Activated T-helper 17 cell treated with anti-CD3 and anti-CD28 coated beads, Interleukin-2, amount 50 U/mL, for 72 hours (primary cell): ENCODE measurements at regions not wholly inside any gene's neighbourhood (a gene's known extent, or its start where the extent isn't known, plus 50 kb on each side); places are given as distances from the start of the nearest gene placed in this dataset.

ENCODE experiments used
- ATAC-seq: fragments of 150-1000 bp; cut with Tn5 transposase; replicated peaks from 2 replicates; pipeline ENCODE4 v1.10.0; 2021; ENCODE audit warnings: mild to moderate bottlenecking, moderate library complexity
- H3K27ac Mint-ChIP-seq: one replicate; pipeline ENCODE4 v1.8.0; 2022; ENCODE audit warnings: mixed read lengths
- H3K27me3 Mint-ChIP-seq: one replicate; pipeline ENCODE4 v1.8.0; 2022; ENCODE audit warnings: mixed read lengths
- H3K36me3 Mint-ChIP-seq: one replicate; pipeline ENCODE4 v1.8.0; 2022; ENCODE audit warnings: low read depth, mild to moderate bottlenecking, mixed read lengths
- H3K4me1 Mint-ChIP-seq: one replicate; pipeline ENCODE4 v1.8.0; 2022; ENCODE audit warnings: mixed read lengths
- H3K4me3 Mint-ChIP-seq: one replicate; pipeline ENCODE4 v1.8.0; 2022; ENCODE audit warnings: mild to moderate bottlenecking, mixed read lengths
- H3K9me3 Mint-ChIP-seq: one replicate; pipeline ENCODE4 v1.8.0; 2022; ENCODE audit warnings: mixed read lengths

DNA sequence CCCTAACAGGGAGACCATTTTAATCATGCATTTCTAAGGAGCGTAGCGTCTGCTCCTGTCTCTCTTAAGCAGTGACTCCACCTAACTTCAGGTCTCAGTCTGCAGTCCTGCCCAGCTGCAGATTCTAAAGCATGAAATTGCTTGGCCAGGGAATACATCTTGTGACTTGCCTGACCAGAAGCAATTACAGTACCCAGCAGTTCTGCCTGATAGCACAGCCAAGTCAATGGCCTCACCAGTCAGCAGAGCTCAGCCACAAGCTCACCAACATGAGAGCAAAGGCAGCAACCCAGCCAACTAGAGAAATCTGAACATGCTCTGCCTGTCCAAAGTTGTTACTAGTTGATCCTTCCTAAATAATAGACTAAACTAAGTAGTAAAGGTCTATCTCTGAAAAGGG lies 2011.9 kb upstream of the PCDH10 start:
- no peaks in the 10 kb centered on the region for H3K36me3 Mint-ChIP-seq
- no peaks in the 10 kb centered on the region for H3K27me3 Mint-ChIP-seq
- no peak overlapping the region for H3K4me3 Mint-ChIP-seq
- H3K9me3 Mint-ChIP-seq: peaks cover 11% of the 10 kb centered on the region
- no peak for ATAC-seq
- no peaks in the 10 kb centered on the region for H3K4me1 Mint-ChIP-seq
- H3K27ac Mint-ChIP-seq: no peak overlapping the region

- Mint-ChIP-seq H3K27ac (no peak overlapping the region), H3K9me3 (no peaks in the 10 kb centered on the region), H3K36me3 (no peaks in the 10 kb centered on the region), H3K27me3 (no peaks in the 10 kb centered on the region), H3K4me1 (no peaks in the 10 kb centered on the region), H3K4me3 (no peak overlapping the region)
- ATAC-seq: no peak
Observed at GRCh38 chr4:131159261-131159660, 1989.8 kb upstream of the PCDH10 start.

DNA sequence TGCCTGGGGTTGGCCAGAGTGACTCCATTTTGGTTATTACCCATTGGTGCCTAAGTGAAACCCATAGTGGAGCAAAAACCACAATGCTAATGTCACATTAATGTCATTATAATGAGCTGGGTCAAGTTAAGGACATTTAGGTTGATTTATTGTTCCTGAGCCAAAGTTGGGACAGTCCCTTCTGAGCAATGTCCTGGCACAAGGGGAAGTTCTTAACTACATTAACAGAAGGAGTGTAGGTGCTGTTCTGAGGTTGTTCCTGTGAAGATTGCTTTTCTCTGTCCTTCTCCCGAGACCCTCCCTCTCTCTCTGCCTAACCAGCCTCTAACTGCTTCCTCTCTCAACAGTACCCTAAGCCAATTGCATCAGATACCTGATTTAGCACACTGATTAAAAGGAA lies 1956.8 kb upstream of the PCDH10 start:
- H3K4me3 Mint-ChIP-seq: no peak overlapping the region
- H3K36me3 Mint-ChIP-seq: no peaks in the 10 kb centered on the region
- no peak for ATAC-seq
- H3K27ac Mint-ChIP-seq: no peak overlapping the region
- no peaks in the 10 kb centered on the region for H3K27me3 Mint-ChIP-seq
- H3K9me3 Mint-ChIP-seq: peaks cover 12% of the 10 kb centered on the region
- no peaks in the 10 kb centered on the region for H3K4me1 Mint-ChIP-seq

DNA sequence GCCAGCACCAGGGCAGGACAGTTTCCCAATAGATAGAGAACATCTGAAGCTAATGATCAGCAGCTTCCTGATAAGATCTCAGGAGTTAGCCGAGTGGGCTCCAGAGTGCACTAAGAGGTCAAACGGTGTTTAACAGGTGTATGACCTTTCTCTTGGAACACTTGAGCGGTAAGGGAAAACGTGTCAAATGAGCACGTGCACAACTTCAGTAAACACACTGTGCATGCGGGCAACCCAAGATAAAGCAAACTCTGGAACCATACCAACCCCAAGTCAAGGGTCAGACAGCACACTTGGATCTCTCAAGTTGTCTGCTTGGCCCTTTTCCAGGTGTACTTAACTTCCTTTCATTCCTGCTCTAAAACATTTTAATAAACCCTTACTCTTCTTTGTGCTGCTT lies 1941.5 kb upstream of the PCDH10 start:
- Mint-ChIP-seq H3K4me1 (no peaks in the 10 kb centered on the region), H3K36me3 (no peaks in the 10 kb centered on the region), H3K27ac (no peak overlapping the region), H3K9me3 (no peaks in the 10 kb centered on the region), H3K4me3 (no peak overlapping the region), H3K27me3 (no peaks in the 10 kb centered on the region)
- no peak for ATAC-seq

- Mint-ChIP-seq H3K27me3 (no peaks in the 10 kb centered on the region), H3K36me3 (no peaks in the 10 kb centered on the region), H3K9me3 (peaks cover 9% of the 10 kb centered on the region), H3K4me3 (no peak overlapping the region), H3K27ac (no peak overlapping the region), H3K4me1 (no peaks in the 10 kb centered on the region)
- ATAC-seq: no peak
Observed at GRCh38 chr4:131248314-131248713, 1900.8 kb upstream of the PCDH10 start.

DNA sequence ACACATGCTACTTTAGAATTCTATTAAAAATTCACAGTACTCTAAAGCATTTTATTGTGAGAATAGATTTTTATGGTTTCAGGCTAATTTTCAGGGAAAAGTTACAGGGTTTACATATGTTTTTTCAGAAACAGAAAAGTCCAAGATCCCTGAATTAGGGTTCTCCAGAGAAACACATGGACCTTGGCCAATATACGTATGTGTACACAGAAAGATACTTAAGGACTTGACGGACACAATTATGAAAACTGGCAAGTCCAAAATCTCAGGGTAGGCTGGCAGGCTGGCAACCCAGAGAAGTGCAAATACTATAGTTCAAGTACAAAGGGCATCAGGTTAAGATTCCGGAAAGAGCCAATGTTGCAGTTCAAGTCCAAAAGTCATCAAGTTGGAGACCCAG lies 1897.8 kb upstream of the PCDH10 start:
- H3K36me3 Mint-ChIP-seq: no peaks in the 10 kb centered on the region
- no peak overlapping the region for H3K4me3 Mint-ChIP-seq
- no peaks in the 10 kb centered on the region for H3K27me3 Mint-ChIP-seq
- peaks cover 5% of the 10 kb centered on the region for H3K9me3 Mint-ChIP-seq
- no peaks in the 10 kb centered on the region for H3K4me1 Mint-ChIP-seq
- H3K27ac Mint-ChIP-seq: no peak overlapping the region
- no peak for ATAC-seq

- H3K27me3 Mint-ChIP-seq: no peaks in the 10 kb centered on the region
- ATAC-seq: no peak
- peaks cover 5% of the 10 kb centered on the region for H3K9me3 Mint-ChIP-seq
- H3K4me3 Mint-ChIP-seq: no peak overlapping the region
- no peaks in the 10 kb centered on the region for H3K36me3 Mint-ChIP-seq
- no peaks in the 10 kb centered on the region for H3K4me1 Mint-ChIP-seq
- H3K27ac Mint-ChIP-seq: no peak overlapping the region
Observed at GRCh38 chr4:131257241-131257640, 1891.9 kb upstream of the PCDH10 start.

- ATAC-seq: no peak
- Mint-ChIP-seq H3K27me3 (no peaks in the 10 kb centered on the region), H3K27ac (no peak overlapping the region)
Observed at GRCh38 chr4:131258361-131258760, 1890.7 kb upstream of the PCDH10 start.

GRCh38 chr4:131288441-131288840 lies 1860.7 kb upstream of the PCDH10 start:
- Mint-ChIP-seq H3K4me1 (no peaks in the 10 kb centered on the region), H3K36me3 (no peaks in the 10 kb centered on the region), H3K27ac (no peak overlapping the region), H3K9me3 (peaks cover 24% of the 10 kb centered on the region), H3K27me3 (no peaks in the 10 kb centered on the region), H3K4me3 (no peak overlapping the region)
- no peak for ATAC-seq

More at GRCh38 chr4:131258361-131258760, 1890.7 kb upstream of the PCDH10 start:
- Mint-ChIP-seq H3K9me3 (peaks cover 5% of the 10 kb centered on the region), H3K36me3 (no peaks in the 10 kb centered on the region), H3K4me1 (no peaks in the 10 kb centered on the region), H3K4me3 (no peak overlapping the region)

GRCh38 chr4:131296192-131296591 lies 1852.9 kb upstream of the PCDH10 start:
- ATAC-seq: no peak
- H3K27ac Mint-ChIP-seq: no peak overlapping the region
- no peaks in the 10 kb centered on the region for H3K4me1 Mint-ChIP-seq
- H3K9me3 Mint-ChIP-seq: peaks cover 9% of the 10 kb centered on the region
- H3K4me3 Mint-ChIP-seq: no peak overlapping the region
- H3K36me3 Mint-ChIP-seq: no peaks in the 10 kb centered on the region
- no peaks in the 10 kb centered on the region for H3K27me3 Mint-ChIP-seq

- Mint-ChIP-seq H3K4me1 (no peaks in the 10 kb centered on the region), H3K27ac (no peak overlapping the region), H3K27me3 (no peaks in the 10 kb centered on the region), H3K4me3 (no peak overlapping the region), H3K36me3 (no peaks in the 10 kb centered on the region), H3K9me3 (peaks cover 22% of the 10 kb centered on the region)
- ATAC-seq: no peak
Observed at GRCh38 chr4:131302108-131302507, 1847.0 kb upstream of the PCDH10 start.

- Mint-ChIP-seq H3K27me3 (no peaks in the 10 kb centered on the region), H3K9me3 (peaks cover 25% of the 10 kb centered on the region), H3K27ac (no peak overlapping the region), H3K36me3 (no peaks in the 10 kb centered on the region), H3K4me3 (no peak overlapping the region), H3K4me1 (no peaks in the 10 kb centered on the region)
- no peak for ATAC-seq
Observed at GRCh38 chr4:131304686-131305085, 1844.4 kb upstream of the PCDH10 start.

GRCh38 chr4:131309628-131310027 lies 1839.5 kb upstream of the PCDH10 start:
- no peaks in the 10 kb centered on the region for H3K36me3 Mint-ChIP-seq
- no peak overlapping the region for H3K27ac Mint-ChIP-seq
- ATAC-seq: no peak
- H3K9me3 Mint-ChIP-seq: peaks cover 6% of the 10 kb centered on the region
- H3K4me1 Mint-ChIP-seq: no peaks in the 10 kb centered on the region
- no peak overlapping the region for H3K4me3 Mint-ChIP-seq
- H3K27me3 Mint-ChIP-seq: no peaks in the 10 kb centered on the region

- no peaks in the 10 kb centered on the region for H3K4me1 Mint-ChIP-seq
- H3K27me3 Mint-ChIP-seq: no peaks in the 10 kb centered on the region
- no peaks in the 10 kb centered on the region for H3K36me3 Mint-ChIP-seq
- no peak overlapping the region for H3K4me3 Mint-ChIP-seq
- H3K9me3 Mint-ChIP-seq: peaks cover 7% of the 10 kb centered on the region
- H3K27ac Mint-ChIP-seq: no peak overlapping the region
- ATAC-seq: no peak
Observed at GRCh38 chr4:131316086-131316485, 1833.0 kb upstream of the PCDH10 start.

- no peak overlapping the region for H3K4me3 Mint-ChIP-seq
- H3K9me3 Mint-ChIP-seq: peaks cover 4% of the 10 kb centered on the region
- H3K27ac Mint-ChIP-seq: no peak overlapping the region
- H3K36me3 Mint-ChIP-seq: no peaks in the 10 kb centered on the region
- H3K4me1 Mint-ChIP-seq: no peaks in the 10 kb centered on the region
- ATAC-seq: no peak
- no peaks in the 10 kb centered on the region for H3K27me3 Mint-ChIP-seq
Observed at GRCh38 chr4:131337936-131338335, 1811.2 kb upstream of the PCDH10 start.

DNA sequence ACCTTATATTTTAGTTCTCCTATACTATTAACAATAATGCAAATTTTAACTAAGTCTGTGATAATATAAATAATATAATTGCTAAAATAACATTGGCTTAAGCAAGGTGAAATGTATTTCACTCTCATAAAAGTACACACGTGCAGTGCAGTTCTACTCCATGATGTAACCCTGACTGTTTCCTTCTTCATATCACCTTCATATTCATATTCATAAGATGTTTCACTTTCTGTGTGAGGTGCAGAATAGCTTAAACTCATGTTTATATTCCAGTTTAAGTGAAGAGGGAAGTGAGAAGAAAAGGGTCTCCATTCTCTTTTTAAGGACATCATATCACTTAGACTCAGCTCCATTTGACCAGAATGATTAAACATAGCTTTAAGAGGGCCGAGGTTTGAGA lies 1810.0 kb upstream of the PCDH10 start:
- ATAC-seq: no peak
- Mint-ChIP-seq H3K4me1 (no peaks in the 10 kb centered on the region), H3K27ac (no peak overlapping the region), H3K4me3 (no peak overlapping the region), H3K27me3 (no peaks in the 10 kb centered on the region), H3K9me3 (peaks cover 8% of the 10 kb centered on the region), H3K36me3 (no peaks in the 10 kb centered on the region)
